SK-N-SH treated with all-trans-retinoic acid at 6 μM for 48 hours (cell line): ENCODE measurements at regions not wholly inside any gene's neighbourhood (a gene's known extent, or its start where the extent isn't known, plus 50 kb on each side); places are given as distances from the start of the nearest gene placed in this dataset.
A peak's percentile ranks its signal among the peaks of the same experiment; 100 is the strongest.
"Not testable (repeated sequence)": the region's sequence is repeated elsewhere in the genome, so short reads cannot be mapped to it uniquely, and the experiment has no call there.

ENCODE experiments used
- ATAC-seq: fragments of 200-7000 bp; cut with Tn5 transposase; 3 replicates; pipeline ENCODE4 v1.9.1; 2020; ENCODE audit warnings: mild to moderate bottlenecking, moderate library complexity
- ARNTL ChIP-seq: fragments of 450-650 bp; formaldehyde crosslinking; IDR thresholded peaks from 2 replicates; pipeline ENCODE4 v1.5.0; 2020; ENCODE audit warnings: low read depth, mild to moderate bottlenecking, moderate library complexity, borderline replicate concordance
- BACH2 ChIP-seq: fragments of 250-450 bp; sonication (Bioruptor Pico); IDR thresholded peaks from 2 replicates; pipeline ENCODE4 v1.9.0; 2021; ENCODE audit warnings: mild to moderate bottlenecking, borderline replicate concordance
- CSDC2 ChIP-seq: fragments of 250-450 bp; sonication (Bioruptor Pico); IDR thresholded peaks from 2 replicates; pipeline ENCODE4 v1.5.0; 2020; ENCODE audit warnings: mild to moderate bottlenecking, moderate library complexity
- ESRRG ChIP-seq: fragments of 250-450 bp; sonication (Bioruptor Pico); IDR thresholded peaks from 2 replicates; pipeline ENCODE4 v1.6.1; 2021; ENCODE audit warnings: mild to moderate bottlenecking
- ISL1 ChIP-seq: fragments of 250-450 bp; sonication (Bioruptor Pico); IDR thresholded peaks from 2 replicates; pipeline ENCODE4 v2.1.2; 2022; ENCODE audit warnings: mild to moderate bottlenecking, moderate library complexity
- PPARA ChIP-seq: fragments of 250-450 bp; sonication (Bioruptor Pico); IDR thresholded peaks from 2 replicates; pipeline ENCODE4 v1.5.0; 2020; ENCODE audit warnings: mild to moderate bottlenecking, borderline replicate concordance
- RARB ChIP-seq: fragments of 250-450 bp; sonication (Bioruptor Pico); IDR thresholded peaks from 2 replicates; pipeline ENCODE4 v1.8.0; 2021; ENCODE audit warnings: mild to moderate bottlenecking, moderate library complexity
- SNAI2 ChIP-seq: fragments of 250-450 bp; sonication (Bioruptor Pico); IDR thresholded peaks from 2 replicates; pipeline ENCODE4 v1.5.0; 2020; ENCODE audit warnings: mild to moderate bottlenecking, moderate library complexity
- TOX ChIP-seq: fragments of 250-450 bp; sonication (Bioruptor Pico); IDR thresholded peaks from 2 replicates; pipeline ENCODE4 v1.8.0; 2021; ENCODE audit warnings: mild to moderate bottlenecking, moderate library complexity, borderline replicate concordance
- ZC3H10 ChIP-seq: fragments of 250-450 bp; sonication (Bioruptor Pico); IDR thresholded peaks from 2 replicates; pipeline ENCODE4 v1.5.1; 2021; ENCODE audit warnings: mild to moderate bottlenecking, moderate library complexity
- ZFP3 ChIP-seq: fragments of 250-450 bp; sonication (Bioruptor Pico); IDR thresholded peaks from 2 replicates; pipeline ENCODE4 v1.5.0; 2020; ENCODE audit warnings: mild to moderate bottlenecking, moderate library complexity
- ZFP30 ChIP-seq: fragments of 450-650 bp; formaldehyde crosslinking; IDR thresholded peaks from 2 replicates; pipeline ENCODE4 v1.5.0; 2022; ENCODE audit warnings: mild to moderate bottlenecking, moderate library complexity
- ZNF565 ChIP-seq: fragments of 450-650 bp; formaldehyde crosslinking; conservative IDR thresholded peaks from 2 replicates; pipeline ENCODE4 v1.5.0; 2020; ENCODE audit warnings: low read depth, mild to moderate bottlenecking, moderate library complexity
- ZNF70 ChIP-seq: fragments of 450-650 bp; formaldehyde crosslinking; IDR thresholded peaks from 2 replicates; pipeline ENCODE4 v1.5.0; 2020; ENCODE audit warnings: mild to moderate bottlenecking, moderate library complexity
- ZNF8 ChIP-seq: fragments of 450-650 bp; formaldehyde crosslinking; IDR thresholded peaks from 2 replicates; pipeline ENCODE4 v1.5.0; 2020; ENCODE audit warnings: mild to moderate bottlenecking, moderate library complexity
- TF ChIP-seq, protein P1 (sequence below): fragments of 250-450 bp; sonication (Bioruptor Pico); IDR thresholded peaks from 2 replicates; pipeline ENCODE4 v1.8.0; 2020; ENCODE audit warnings: mild to moderate bottlenecking, moderate library complexity, borderline replicate concordance
- TF ChIP-seq, protein P2 (sequence below): fragments of 250-450 bp; sonication (Bioruptor Pico); IDR thresholded peaks from 2 replicates; pipeline ENCODE4 v1.5.0; 2020; ENCODE audit warnings: mild to moderate bottlenecking, moderate library complexity
- TF ChIP-seq, protein P3 (sequence below): fragments of 250-450 bp; sonication (Bioruptor Pico); IDR thresholded peaks from 2 replicates; pipeline ENCODE4 v1.5.1; 2021; ENCODE audit warnings: mild to moderate bottlenecking, moderate library complexity
- TF ChIP-seq, protein P4 (sequence below): fragments of 250-450 bp; sonication (Bioruptor Pico); IDR thresholded peaks from 2 replicates; pipeline ENCODE4 v1.5.1; 2020; ENCODE audit warnings: low read depth, mild to moderate bottlenecking, moderate library complexity

DNA sequence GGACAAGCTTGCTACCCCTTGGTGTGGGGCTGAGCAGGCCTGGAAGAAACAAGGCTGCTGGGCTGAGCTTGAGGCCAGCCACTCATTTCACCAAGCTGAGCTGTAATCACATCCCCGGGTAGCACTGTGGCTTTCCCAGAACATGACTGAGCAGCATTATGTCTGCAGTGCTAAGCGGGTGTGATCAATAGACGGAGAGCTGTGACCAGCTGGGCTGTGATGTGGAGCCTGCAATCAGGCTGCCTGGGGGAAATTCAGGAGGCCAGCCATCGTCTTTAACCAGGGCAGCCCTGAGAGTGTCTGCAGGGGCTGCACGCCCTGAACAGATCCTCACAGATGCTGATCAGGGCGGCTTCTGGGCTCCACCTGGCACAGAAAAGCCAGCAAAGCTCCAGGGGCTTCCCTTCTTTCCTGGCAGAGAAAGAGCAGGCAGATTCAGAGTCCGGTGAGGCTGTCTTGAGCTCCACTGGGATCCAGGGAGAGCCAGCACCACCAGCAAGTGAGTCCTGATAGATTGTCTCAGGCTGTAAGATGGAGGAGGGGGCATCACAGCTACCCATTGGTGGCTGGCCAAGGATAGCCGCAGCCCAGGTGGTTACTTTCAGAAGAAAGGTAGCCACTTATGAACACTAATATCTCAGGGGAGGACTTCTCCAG is 165.9 kb downstream of the NRN1 start:
- TF ChIP-seq ZNF8 (CRISPR knock-in tag), result no peak
- no peak for TF ChIP-seq ISL1
- no peak for TF ChIP-seq CSDC2 (CRISPR knock-in tag)
- TF ChIP-seq, protein P1, sequence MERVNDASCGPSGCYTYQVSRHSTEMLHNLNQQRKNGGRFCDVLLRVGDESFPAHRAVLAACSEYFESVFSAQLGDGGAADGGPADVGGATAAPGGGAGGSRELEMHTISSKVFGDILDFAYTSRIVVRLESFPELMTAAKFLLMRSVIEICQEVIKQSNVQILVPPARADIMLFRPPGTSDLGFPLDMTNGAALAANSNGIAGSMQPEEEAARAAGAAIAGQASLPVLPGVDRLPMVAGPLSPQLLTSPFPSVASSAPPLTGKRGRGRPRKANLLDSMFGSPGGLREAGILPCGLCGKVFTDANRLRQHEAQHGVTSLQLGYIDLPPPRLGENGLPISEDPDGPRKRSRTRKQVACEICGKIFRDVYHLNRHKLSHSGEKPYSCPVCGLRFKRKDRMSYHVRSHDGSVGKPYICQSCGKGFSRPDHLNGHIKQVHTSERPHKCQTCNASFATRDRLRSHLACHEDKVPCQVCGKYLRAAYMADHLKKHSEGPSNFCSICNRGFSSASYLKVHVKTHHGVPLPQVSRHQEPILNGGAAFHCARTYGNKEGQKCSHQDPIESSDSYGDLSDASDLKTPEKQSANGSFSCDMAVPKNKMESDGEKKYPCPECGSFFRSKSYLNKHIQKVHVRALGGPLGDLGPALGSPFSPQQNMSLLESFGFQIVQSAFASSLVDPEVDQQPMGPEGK (CRISPR knock-in tag), result no peak
- no peak for TF ChIP-seq ZC3H10 (CRISPR knock-in tag)
- TF ChIP-seq, protein P2, sequence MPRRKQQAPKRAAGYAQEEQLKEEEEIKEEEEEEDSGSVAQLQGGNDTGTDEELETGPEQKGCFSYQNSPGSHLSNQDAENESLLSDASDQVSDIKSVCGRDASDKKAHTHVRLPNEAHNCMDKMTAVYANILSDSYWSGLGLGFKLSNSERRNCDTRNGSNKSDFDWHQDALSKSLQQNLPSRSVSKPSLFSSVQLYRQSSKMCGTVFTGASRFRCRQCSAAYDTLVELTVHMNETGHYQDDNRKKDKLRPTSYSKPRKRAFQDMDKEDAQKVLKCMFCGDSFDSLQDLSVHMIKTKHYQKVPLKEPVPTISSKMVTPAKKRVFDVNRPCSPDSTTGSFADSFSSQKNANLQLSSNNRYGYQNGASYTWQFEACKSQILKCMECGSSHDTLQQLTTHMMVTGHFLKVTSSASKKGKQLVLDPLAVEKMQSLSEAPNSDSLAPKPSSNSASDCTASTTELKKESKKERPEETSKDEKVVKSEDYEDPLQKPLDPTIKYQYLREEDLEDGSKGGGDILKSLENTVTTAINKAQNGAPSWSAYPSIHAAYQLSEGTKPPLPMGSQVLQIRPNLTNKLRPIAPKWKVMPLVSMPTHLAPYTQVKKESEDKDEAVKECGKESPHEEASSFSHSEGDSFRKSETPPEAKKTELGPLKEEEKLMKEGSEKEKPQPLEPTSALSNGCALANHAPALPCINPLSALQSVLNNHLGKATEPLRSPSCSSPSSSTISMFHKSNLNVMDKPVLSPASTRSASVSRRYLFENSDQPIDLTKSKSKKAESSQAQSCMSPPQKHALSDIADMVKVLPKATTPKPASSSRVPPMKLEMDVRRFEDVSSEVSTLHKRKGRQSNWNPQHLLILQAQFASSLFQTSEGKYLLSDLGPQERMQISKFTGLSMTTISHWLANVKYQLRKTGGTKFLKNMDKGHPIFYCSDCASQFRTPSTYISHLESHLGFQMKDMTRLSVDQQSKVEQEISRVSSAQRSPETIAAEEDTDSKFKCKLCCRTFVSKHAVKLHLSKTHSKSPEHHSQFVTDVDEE, result no peak
- no peak for TF ChIP-seq ZFP30 (CRISPR knock-in tag)
- TF ChIP-seq, protein P3, sequence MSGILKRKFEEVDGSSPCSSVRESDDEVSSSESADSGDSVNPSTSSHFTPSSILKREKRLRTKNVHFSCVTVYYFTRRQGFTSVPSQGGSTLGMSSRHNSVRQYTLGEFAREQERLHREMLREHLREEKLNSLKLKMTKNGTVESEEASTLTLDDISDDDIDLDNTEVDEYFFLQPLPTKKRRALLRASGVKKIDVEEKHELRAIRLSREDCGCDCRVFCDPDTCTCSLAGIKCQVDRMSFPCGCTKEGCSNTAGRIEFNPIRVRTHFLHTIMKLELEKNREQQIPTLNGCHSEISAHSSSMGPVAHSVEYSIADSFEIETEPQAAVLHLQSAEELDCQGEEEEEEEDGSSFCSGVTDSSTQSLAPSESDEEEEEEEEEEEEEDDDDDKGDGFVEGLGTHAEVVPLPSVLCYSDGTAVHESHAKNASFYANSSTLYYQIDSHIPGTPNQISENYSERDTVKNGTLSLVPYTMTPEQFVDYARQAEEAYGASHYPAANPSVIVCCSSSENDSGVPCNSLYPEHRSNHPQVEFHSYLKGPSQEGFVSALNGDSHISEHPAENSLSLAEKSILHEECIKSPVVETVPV (CRISPR knock-in tag), result no peak
- no peak for TF ChIP-seq TOX
- no peak for TF ChIP-seq ARNTL (CRISPR knock-in tag)
- no peak for TF ChIP-seq ESRRG (CRISPR knock-in tag)
- TF ChIP-seq ZNF70, result no peak

DNA sequence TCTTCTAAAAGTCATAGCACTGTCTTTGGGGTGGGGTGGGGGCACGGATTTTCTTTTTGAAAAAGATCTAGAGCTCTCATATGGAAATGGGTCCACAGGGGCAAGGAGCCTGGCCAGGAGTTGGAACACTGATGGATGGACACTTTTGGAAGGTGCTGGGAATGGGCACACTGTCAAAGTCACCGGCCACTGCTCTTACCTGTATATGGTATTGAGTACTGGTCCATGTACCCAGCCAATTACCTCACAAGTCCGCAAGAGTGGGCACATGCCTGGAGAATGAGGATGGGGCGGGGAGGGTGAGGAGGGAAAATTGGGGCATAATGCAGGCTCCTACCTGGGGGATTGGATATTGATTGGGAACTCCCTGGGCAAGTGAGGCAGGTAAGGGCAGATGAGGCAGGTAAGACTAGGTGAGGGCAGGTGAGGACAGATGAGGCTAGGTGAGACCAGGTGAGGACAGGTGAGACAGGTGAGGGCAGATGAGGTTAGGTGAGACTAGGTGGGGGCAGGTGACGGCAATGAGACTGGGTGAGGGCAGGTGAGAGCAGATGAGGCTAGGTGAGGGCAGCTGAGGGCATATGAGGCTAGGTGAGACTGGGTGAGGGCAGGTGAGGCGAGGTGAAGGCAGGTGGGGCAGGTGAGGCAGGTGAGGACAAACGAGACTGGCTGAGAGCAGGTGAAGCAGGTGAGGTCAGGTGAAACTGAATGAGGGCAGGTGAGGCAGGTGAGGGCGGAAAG is 167.9 kb downstream of the NRN1 start:
- TF ChIP-seq, protein P3 (CRISPR knock-in tag), result no peak
- TF ChIP-seq ZC3H10 (CRISPR knock-in tag) (no peak), ZNF565 (CRISPR knock-in tag) (no peak), ESRRG (CRISPR knock-in tag) (no peak), ISL1 (no peak), BACH2 (CRISPR knock-in tag) (no peak), PPARA (CRISPR knock-in tag) (no peak), ZFP3 (no peak)
- TF ChIP-seq, protein P2, result no peak
- no peak for ATAC-seq

More for the DNA sequence above, 165.9 kb downstream of the NRN1 start:
- ATAC-seq, result peak; percentile 36

DNA sequence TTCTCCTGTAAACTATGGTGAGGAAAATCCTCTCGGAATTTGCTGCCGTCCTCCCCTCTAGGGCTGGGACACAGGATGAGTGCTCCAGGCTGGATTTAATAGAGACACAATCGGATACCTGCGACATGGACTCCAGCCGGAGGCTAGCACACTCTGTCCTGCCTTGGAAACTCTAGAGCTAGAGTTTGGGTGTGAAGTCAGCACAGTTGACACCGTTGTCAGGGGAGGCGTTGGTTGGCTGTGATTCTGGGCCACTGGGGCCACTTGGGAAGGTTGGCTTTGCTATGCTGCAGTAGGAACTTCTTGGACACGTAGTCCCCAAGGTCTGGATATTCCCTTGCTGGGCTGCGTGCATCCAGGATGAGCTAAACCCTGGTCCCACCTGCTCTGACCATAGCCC is 169.4 kb downstream of the NRN1 start:
- TF ChIP-seq ZFP3 (no peak), ESRRG (CRISPR knock-in tag) (no peak), TOX (no peak), SNAI2 (no peak), RARB (no peak), ARNTL (CRISPR knock-in tag) (no peak), CSDC2 (CRISPR knock-in tag) (no peak)
- TF ChIP-seq, protein P2, result no peak
- TF ChIP-seq, protein P4, sequence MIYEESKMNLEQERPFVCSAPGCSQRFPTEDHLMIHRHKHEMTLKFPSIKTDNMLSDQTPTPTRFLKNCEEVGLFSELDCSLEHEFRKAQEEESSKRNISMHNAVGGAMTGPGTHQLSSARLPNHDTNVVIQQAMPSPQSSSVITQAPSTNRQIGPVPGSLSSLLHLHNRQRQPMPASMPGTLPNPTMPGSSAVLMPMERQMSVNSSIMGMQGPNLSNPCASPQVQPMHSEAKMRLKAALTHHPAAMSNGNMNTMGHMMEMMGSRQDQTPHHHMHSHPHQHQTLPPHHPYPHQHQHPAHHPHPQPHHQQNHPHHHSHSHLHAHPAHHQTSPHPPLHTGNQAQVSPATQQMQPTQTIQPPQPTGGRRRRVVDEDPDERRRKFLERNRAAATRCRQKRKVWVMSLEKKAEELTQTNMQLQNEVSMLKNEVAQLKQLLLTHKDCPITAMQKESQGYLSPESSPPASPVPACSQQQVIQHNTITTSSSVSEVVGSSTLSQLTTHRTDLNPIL (CRISPR knock-in tag), result no peak
- no peak for ATAC-seq

DNA sequence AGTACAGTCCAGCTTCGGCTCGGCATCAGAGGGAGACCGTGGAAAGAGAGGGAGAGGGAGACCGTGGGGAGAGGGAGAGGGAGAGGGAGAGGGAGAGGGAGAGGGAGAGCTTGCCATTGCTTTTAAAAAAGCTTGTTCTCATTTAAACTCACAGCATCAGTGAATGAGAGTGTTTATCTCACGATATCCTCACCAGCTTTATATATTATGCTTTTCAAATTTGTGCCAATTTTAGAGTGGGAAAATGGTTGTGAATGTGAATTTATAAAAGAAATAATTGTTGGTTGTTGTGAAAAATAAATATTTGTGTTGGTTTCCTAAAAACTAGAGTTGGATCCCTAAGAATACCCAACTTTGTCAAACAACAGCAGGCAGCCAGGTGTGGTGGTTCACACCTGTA is 170.1 kb downstream of the NRN1 start:
- not testable (repeated sequence) for ATAC-seq
